Left lobe of liver (tissue), 2 donors: ENCODE measurements at regions not wholly inside any gene's neighbourhood (a gene's known extent, or its start where the extent isn't known, plus 50 kb on each side); places are given as distances from the start of the nearest gene placed in this dataset.

Source experiments
- ATAC-seq: fragments of 200-7000 bp; cut with Tn5 transposase; one replicate; pipeline ENCODE4 v1.9.1; 2020; ENCODE audit warnings: mild to moderate bottlenecking, moderate library complexity
- DNase-seq: peaks from one replicate; pipeline ENCODE4 v3.0.0-alpha.2; 2020; ENCODE audit warnings: low spot score
- donor health status: DM: no; HTN: no; CAD: no; lungs with moderate emphysema.
- donor health status: DM: no; HTN: yes; CAD: no.

DNA sequence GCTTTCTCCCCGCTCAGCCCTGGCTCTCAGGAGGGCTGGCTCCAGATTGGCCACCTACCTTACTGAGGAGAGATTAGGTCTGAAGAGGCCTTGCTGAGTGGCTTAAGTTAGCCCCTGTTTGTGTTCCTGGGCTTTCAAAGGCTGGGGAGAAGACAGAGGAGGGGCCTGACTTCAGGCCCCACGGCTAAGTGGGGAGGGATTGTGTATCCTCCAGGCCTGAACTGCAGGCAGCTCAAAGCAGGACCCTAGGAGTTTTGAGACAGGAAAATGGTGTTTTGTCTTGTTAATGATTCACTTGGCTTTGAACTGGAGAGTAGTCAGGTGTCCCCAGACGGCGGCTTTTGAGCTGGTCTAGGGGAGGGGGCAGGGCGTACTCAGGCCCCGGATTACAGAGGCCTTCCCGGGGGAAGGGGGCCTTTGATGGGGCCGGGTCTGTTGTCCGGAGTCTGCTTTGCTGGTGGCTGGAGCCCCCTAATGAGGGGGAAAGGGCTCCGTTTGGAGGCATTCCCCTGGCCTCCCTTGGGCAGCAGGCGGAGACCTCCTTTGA, 162.0 kb upstream of the SMIM23 start:
- DNase-seq (no peak), ATAC-seq (peak; percentile 61)

DNA sequence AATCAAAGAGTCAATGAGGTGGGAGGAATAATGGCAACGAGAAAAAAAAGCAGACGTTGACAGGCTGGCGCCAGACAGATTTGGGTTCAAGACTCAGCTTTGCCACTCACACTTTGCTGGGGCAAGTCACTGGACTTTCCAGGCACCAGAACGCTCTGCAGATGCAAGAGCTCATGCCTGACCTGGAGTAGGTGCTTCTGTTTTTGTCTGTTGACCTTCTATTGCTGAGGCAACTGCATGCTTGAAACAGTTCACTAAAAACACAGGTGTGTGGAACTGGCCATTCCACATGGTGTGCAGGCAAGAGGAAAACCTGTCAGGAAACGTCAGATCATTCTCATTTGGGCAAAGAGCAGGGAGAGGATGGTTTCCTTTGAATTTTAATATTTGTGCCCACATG, 161.2 kb upstream of the SMIM23 start:
- DNase-seq (no peak), ATAC-seq (no peak)

DNA sequence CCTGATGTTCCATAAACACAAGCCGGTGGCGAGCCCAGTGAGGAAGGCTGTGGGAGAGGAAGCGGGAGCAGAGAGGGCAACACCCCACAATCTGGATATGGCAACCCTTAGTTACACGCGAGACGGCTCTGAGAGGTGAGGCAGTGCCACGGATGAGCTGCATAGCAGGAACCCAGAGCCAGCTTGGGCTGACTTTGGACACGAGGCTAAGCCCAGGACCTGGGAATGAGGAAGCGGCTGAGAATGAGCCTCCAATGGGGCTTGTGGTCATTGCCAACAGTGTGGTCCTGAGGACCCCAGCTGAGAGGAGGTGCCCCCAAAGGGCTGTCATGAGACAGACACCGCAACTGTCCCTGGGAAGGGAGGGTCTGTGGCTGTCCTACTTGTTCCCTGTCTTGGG, 160.0 kb upstream of the SMIM23 start:
- ATAC-seq (no peak), DNase-seq (no peak)

DNA sequence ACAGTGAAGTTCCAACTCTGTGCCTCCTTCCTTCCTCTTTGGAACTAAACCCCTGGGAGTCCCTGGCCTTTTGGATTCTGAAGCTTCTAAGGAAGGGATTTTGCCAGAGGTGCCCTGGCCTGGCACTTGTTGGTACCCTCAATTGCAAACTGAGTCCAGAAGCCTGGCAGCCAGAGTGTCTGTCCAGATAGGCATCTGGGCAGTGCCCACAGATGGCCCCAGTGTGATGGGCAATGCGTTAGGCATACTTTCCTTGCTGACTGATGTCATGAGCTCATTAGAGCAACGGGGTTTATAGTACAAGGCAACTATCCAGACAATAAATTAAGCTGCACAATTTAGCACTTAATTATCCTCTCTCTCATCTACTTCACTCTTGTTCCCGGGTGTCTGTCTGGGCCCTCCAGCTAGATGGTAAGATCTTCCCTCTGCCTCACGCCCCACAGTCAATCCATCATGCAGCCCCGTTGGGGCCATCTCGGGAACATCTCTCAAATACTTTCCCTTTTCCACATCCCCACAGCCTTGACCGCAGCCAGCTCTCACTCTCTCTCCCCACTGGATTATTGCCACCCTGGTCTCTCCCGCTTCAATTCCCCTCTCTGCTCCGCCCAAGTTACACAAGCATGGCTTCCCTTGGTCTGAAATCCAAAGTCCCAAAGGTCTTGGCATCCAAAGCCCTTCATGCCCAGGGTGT, 157.5 kb upstream of the SMIM23 start:
- DNase-seq (peak; percentile 50), ATAC-seq (peak; percentile 73)

DNA sequence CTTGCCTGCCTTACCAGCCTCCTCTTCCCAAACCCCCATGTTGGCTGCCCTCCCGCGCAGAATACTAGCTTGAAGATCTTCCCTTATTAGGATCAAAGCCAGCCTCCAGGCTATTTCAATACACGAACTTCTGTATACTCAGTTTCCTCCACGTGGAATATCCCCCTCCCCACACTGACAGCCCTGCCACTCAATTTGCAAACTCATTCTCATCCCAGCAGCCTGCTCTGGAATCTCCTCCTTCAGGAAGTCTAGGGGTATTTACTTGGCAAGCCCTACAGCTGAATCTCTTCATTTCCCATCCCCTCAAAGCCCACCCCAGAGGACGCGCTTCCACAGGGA, 157.0 kb upstream of the SMIM23 start:
- DNase-seq, result no peak
- ATAC-seq, result no peak

DNA sequence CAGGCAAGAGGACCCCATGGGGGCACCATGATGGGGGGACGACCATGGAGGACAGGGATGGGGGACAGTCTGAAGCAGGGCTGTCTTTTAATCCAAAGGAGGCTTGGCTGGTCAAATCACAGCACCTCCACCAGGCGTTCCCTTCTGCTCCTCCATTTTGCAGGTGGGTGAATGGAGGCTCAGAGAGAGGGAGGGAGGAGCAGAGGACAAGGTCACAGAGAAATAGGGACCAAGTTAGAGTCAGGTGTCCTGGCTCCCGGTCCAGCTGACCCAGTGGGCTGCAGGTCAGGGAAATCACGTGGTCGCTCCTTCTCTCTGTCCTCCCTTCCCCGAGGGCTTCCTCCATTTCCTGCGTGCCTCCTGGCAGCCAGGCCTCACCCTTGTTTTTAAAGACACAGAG, 156.4 kb upstream of the SMIM23 start:
- no peak for ATAC-seq

DNA sequence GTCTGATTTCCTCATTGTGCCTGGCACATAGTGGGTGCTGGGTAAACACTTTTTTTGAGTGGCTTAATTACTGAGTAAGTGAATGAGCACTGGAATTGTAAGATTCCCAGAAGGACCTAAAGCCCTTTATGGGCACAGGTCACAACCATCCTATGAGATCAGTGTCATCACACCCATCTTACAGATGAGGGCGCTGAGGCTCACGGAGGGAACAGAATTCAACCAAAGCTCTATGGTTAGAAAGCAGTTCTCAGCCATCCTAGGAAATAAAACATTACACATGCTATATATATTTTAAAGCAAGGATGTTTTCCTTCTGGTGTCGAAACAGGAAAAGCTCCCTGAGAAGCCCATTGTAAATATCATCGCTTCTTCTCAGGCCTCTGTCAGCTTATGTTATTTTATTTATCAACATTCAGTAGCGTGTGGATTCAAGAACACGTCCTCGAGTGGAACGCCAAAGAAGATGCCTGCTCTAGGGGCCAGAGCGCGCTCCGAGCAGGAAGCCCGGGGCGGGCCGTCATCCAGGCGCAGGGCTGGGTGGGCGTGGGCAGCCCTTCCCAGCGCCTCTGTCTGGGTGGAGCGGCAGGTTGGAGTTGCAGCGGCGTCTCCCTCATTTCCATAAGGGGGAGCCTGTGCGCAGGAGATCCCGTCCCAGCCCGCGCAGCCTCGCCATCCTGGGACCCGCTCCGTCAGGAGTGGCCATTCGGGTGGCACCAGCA, 155.8 kb upstream of the SMIM23 start:
- DNase-seq (no peak), ATAC-seq (peak; percentile 73)

More for the DNA sequence above, 156.4 kb upstream of the SMIM23 start:
- DNase-seq, result no peak

DNA sequence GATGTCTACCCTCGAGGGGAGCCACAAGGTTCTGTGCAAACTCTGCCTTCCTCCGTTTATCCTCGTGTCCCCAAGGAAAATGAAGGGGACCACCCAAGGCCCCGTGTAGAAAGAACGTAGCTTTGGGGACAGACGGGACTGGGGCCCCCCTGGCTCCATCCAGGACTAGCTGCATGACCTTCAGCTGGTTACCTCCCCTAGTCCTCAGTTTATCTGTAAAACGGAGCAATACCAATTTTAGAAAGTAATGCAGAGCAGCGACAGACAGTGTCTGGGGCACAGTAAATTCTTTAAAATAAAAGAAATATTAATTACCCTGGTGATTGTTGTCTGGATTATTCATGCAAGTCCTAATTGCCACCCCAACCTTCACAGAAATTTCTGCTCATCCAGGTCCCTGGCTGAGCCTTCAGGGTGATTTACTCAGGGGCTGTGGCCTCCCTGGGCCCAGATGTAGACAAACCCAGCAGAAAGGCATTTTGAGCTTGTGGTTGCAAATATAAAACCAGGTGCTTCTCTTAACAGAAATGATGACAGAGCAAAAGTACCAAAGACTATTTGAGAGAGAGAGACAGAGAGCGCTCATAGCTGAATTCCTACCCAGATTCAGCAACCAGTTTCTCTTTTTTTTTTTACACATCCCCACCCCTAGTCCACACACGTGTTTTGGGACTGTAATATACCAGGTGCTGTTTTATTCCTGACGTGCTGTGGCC, 155.1 kb upstream of the SMIM23 start:
- DNase-seq, result no peak
- no peak for ATAC-seq

DNA sequence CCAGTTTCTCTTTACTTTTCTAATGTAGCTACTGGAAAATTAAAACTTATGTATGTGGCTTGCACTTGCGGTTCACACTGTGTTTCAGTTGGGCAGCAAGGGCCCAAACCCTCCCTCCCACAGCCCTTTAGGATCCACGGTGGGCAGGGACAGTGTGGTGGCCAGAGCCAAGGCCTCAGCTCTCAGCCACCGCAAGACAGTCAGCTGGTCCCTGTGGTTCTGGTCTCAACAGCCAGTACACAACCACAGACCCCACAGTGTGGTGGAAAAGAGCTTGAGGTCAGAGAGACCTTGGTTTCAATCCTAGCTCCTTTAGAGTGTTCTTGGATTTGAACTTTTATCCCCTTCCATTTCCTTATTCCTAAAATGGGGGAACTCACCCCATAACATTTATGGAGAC, 153.0 kb upstream of the SMIM23 start:
- ATAC-seq, result no peak
- DNase-seq, result no peak

DNA sequence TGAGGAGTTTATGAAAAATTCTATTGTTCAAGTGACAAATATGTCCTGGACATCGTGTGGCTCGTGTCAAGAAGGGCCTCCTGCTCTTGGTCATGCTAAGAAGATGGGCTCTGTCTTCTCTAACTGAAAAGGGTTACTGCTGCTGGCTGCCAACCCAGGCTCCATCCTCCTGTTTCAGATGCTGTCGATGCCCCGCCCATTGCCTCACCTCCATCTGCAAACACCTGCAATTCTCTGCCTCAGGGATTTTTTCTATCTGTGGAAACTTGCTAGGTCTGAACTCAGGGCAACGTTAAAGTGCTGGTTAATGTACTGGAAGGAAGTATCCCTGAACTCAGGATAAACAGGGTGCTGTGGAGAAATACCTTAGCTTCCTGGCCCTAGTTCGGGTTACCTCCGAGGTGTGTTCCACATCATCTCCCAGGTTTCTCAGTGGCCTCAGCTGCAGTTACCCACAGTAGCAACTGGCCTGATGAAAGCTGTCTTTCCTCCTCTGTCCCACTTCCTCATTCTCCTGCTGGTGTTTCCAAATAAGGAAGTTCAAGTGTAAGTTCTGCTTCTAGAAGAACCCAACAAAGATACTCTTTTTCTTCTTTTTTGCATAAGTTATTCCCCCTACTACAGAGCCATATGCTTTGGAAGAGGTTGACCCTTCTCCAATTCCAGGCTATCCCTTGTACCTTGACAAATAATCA, 151.7 kb upstream of the SMIM23 start:
- ATAC-seq (peak; percentile 44), DNase-seq (no peak)

DNA sequence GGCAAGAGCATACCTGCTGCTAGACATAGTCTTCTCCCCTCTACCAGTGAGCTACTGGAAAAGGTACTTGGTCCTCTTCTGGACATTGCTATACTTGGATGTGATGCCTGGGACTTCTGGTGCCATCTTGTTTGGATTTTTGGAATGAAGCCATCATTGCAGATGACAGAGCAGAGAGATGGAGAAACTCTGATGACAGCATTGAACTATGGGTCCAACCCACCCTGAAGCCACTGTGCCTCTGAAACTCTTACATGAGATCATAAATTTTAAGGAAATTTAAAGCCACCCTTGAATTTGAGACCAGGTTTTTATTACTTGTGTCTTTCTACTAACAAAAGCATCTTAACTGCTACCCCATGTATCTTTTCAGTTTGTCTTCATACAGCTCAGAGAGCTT, 151.1 kb upstream of the SMIM23 start:
- no peak for ATAC-seq
- DNase-seq, result no peak

DNA sequence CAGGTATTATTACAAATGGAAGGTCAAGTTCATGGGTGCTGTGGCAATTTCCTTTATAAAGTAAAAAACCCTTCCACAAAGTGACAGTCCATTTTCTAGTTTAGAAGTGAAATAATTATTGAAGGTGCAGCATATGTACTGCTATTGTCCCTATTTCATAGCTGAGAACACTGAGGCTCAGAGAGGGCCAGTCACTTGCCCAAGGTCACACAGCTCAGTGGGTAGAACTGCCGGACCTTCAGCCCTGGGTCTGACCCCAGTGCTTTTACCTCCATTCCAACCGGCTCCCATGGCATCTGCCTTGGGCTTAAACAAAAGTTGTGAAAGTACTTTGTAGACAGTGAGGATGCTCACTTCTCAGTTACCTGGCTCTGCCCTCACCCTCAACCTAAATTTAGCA, 150.6 kb upstream of the SMIM23 start:
- ATAC-seq (no peak), DNase-seq (no peak)

DNA sequence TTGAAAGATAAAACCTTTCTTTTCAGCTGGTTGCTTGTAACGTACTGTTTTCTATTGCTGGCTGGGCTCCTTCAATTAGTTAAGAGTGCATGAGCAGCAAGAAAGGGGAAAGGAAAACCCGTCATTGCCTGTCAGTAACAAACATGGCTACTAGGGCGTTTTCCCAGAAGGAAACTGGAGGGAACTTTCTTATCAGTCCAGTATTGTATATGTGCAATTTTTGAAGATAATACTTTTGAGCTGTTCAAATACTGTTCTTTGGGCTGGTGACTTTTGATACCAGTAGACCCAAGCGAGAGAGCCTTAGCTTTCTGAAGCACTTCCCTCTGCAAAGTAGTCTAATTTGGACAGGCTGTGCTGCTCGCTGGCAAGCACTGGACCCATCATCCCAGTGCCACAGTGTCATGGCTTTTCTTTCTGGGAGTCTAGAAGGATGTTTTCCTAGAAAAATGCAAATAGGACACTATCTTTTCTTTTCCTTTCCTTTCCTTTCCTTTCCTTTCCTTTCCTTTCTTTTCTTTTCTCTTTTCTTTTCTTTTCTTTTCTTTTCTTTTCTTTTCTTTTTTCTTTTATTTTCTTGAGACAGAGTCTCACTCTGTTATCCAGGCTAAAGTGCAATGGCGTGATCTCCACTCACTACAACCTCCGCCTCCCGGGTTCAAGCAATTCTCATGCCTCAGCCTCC, 149.9 kb upstream of the SMIM23 start:
- DNase-seq, result no peak
- ATAC-seq, result peak; percentile 28

DNA sequence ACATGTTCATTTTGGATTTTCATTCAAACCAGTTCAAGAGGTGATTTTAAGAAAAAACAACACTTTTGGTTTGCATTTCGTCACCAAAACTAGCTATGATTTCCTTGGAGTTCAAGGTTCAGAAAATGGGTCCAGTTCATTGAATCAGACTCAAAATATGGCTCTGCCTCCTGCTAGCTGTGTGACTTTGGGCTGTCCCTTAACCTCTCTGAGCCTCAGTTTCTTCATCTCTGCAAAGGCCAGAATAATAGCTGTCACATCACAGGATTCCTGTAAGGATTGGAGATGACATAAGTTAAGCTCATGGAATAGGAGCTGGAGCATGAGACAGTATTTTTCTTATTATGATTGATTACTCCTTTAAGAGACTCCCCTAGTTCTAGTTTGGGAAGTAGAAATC, 147.8 kb upstream of the SMIM23 start:
- no peak for DNase-seq
- no peak for ATAC-seq

DNA sequence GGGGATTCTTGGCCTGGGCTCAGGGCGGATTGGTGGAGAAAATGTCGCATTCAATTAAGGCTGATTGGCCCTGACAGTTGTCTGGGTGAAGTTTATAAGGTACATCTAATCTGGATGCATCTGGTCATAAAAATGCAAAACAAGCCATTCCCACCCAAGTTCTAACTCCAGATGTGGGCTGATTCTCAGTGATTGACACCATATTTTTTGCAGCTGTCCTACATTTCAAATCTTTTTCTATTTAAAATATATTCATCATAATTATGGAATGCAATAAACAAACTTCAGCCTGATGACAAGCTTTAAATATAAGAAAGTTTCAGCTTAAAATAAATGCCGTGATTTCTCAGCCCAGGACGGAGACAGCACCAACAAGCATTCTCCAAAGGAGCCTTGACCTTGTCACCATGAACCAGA, 146.4 kb upstream of the SMIM23 start:
- ATAC-seq (no peak), DNase-seq (no peak)

DNA sequence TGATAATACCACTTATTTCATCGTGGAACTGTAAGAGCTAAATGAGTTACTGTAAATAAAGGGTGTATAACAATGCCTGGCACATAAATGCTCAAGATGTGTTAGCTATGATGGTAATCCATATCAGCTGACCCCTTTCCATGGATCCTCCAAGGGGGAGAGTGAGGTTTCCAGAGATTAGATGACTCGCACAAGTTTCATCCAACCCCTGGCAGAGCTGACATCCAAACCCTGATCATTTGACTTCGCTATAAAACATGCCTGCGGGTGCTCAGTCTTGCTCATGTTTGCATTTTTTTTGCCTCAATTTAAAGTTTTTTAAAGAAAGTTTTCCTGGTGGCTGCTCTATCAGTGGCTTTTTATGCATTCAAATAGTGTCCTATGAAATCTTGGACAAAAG, 145.7 kb upstream of the SMIM23 start:
- ATAC-seq, result no peak
- no peak for DNase-seq

DNA sequence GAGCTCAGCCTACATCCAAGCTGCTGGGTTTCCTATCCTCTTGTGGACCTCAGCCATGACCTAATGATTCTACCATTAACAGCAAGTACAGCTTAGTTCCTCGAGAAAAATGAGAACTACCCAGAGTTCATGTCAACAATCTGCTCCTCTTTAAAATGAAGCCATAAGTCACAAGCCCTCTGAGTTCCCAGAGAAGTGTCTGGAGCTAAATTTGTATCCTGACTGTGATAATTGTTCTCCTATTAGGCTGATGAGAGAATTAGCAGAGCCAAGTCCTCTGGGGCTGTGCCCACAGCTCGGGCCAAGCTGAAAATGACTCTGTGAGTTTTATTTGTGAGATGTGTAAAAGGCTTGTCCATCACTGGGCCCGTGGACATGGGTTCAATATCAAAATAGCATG, 145.1 kb upstream of the SMIM23 start:
- ATAC-seq (no peak), DNase-seq (no peak)

DNA sequence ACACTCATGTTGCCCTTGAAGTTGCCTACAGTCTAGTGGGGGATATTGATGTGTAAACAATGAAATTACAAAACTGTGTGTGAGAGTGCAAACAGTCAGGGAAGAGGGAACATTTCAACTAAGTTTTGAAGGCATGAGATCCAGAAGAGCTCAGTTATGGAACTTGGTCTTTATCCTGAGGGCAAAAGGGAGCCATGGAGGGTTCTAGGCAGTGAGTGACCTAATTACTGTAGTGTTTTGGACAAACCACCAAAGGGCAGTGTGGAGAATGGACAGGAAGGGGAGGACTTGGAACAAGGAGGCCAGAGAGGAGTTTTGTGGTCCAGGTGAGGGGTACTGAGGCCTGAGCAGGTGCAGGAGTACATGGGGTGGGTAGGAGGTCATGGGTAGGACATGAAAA, 143.7 kb upstream of the SMIM23 start:
- DNase-seq (no peak), ATAC-seq (no peak)

DNA sequence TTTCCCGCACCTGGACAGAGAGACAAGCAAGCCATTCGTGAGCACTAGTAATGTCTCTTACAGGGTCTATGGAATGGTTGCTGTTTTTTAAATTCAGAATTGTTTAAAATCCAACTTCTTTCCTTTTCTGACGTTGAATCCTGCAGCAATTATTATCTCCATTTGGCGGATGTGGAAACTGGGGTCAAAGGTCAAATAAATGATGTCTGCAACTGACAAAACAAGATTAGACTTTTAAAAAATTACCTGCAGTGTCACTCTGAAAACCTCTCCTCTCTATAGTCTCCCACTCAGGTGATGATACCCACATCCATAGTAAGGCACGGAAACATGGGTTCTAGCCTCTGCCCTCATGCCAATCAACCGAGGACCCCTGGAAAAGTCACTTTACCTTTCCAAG, 142.7 kb upstream of the SMIM23 start:
- ATAC-seq, result no peak
- no peak for DNase-seq

DNA sequence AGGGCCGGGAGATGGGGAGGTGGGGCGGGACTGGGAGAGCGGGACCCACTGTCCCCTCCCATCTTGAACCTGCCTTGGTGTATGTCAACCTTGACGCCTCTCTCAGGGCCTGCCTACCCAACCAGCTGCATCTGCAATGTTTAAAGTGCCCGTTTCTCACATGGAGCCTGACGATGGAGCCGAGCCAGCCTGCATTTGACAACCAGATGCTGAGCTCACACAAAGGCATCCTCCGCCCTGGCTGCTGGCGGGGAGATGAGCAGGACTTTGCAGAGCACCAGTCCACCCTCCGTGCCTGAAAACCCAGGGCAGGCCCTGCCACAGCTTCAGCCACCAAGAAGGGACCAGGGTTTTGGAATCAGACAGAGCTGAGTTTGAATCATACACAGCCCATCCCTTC, 141.1 kb upstream of the SMIM23 start:
- DNase-seq (no peak), ATAC-seq (no peak)
